Stomach (tissue), 4 donors: ENCODE measurements at regions not wholly inside any gene's neighbourhood (a gene's known extent, or its start where the extent isn't known, plus 50 kb on each side); places are given as distances from the start of the nearest gene placed in this dataset.

ENCODE experiments used
- EP300 ChIP-seq: sonication (generic); formaldehyde crosslinking; IDR thresholded peaks from one replicate; pipeline ENCODE4 v1.6.1; 2017; ENCODE audit warnings: antibody characterized with exemption
- POLR2A ChIP-seq, 4 donors: fragments of 450-650 bp; IDR thresholded peaks; one replicate each; pipeline ENCODE4 v1.6.1; 2016; ENCODE audit warnings: antibody characterized with exemption in 4 of 4, control low read depth in 2 of 4, mild to moderate bottlenecking in 1 of 4, moderate library complexity in 1 of 4

- no peak for TF ChIP-seq POLR2A (IDR thresholded peaks at IDR 0.05)
- no peak for TF ChIP-seq EP300
Measured at GRCh38 chr5:8700671-8701070, 831.7 kb downstream of the MTRR start.
